Stimulated activated CD4-positive, alpha-beta T cell treated with anti-CD3 and anti-CD28 coated beads, Interleukin-1b, Interleukin-23, amount 100 ng/mL, for 48 hours (primary cell): ENCODE measurements at regions not wholly inside any gene's neighbourhood (a gene's known extent, or its start where the extent isn't known, plus 50 kb on each side); places are given as distances from the start of the nearest gene placed in this dataset.

Experiments used
- DNase-seq: peaks from one replicate; pipeline ENCODE4 v3.0.0-alpha.2; 2020

- no peak for DNase-seq
Measured at GRCh38 chr4:82071951-82072350, 301.8 kb downstream of the HNRNPD start.

DNA sequence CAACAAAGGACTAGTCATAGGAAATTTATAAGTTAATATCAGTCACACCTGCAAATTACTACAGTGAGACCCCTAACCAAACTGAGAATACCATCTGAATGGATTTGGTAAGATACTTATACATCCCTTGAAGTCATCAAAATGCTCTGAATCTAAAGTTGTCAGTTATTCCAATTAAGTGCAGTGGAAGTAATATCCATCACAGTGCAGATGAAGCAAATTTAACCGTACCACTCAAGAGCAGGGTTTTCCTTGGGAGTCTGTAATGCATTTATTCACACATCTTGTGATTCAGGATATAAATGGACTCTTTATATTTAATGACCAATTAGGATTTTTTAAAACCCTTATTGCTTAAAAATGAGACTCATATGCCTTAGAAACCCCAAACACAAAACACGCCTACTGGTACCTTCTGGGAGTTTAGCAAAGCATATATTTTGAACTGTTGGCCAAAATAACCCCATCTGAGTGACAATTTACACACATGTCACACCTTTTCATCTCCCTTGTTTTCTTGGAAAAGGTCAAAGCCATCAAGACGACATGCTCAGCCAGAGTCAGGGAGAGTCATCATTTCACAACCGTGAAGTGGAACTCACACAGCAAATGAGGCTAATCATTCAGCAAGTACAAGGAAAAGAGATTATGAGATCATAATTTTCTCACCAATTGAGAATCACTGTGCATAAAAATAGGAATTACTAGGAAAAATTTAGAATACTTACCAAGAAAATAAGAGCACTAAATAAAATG is 303.7 kb downstream of the HNRNPD start:
- DNase-seq, result no peak

- no peak for DNase-seq
Measured at GRCh38 chr4:82063017-82063416, 310.8 kb downstream of the HNRNPD start.

DNA sequence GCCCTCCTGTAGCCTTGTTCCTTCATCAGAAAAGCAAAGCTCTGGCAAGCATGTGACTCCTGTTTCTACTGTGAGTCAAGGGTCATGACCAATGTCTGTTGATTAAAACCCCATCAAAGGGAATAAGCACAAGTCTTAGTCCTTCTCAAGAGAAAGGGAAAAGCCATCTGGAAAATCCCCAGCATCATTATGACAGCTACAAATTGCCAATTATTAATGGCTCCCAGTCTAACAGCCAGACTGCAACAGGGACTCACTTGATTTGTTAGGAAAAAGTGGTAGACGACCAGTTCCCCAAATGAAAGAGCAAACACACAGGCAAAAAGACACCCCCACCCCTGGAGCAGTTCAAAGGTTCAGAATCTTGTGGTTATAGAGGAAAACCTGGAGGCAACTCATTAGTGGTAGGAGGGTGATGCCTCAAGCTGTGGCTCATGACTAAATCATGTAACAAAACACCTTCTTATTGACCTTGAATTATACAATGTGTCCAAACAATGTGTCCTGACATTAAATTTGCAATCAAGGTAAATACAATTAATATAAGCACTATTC is 315.7 kb downstream of the HNRNPD start:
- no peak for DNase-seq

DNA sequence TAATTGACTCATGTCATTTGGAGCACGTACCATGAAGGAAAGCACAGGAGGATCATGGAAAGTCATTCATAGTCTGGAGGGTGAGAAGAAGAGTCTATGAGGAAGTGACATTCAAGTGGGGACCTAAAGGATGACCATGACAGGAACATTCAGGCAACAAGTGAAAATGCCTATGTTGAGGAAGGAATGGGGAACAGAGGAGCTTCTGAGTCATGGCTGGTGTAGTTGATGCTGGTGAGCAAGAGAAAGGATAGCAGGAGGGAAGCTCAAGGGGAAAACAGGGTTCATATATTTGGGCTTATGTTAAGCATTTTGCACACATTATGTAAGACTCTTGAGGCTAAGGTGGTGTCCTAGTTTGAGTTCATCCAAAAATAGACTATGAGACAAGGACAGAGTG is 318.6 kb downstream of the HNRNPD start:
- no peak for DNase-seq

DNA sequence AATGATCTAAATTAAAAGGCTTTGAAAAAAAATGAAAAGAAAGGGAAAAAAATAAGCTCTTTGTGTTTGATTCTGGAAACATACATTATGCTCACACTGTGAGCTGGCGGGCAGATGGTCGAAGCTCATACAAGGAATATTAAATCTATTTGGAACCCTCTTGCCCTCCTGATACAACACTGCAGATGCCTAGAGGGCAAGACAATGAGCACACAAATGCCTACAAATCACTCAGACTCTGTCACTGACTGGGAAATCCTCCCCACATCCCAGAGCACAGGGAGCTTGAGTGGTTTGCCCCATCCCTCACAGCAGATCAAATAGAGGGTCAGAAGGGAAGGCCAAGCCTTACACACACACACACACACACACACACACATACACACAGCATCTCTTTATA is 320.4 kb downstream of the HNRNPD start:
- no peak for DNase-seq

GRCh38 chr4:82050796-82051195 is 323.0 kb downstream of the HNRNPD start:
- DNase-seq, result no peak

DNA sequence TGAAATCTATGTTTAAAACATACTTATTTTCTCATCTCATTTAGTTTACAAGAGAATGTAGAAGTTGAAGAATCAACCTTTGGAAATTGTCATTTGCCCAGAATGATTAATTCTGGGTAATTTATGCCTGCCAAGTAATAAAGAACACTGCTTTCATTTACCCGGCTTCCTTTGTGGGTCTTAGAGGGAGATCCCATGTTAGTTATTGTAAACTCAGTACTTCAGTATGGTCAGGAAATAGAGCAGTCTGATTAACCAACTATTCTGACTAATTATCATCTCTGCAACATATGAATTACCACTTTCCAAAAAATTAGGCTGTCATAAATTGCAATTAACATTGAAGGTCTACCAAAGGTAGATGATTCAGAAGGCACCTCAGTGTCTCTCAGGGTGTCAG is 324.5 kb downstream of the HNRNPD start:
- DNase-seq, result no peak

DNA sequence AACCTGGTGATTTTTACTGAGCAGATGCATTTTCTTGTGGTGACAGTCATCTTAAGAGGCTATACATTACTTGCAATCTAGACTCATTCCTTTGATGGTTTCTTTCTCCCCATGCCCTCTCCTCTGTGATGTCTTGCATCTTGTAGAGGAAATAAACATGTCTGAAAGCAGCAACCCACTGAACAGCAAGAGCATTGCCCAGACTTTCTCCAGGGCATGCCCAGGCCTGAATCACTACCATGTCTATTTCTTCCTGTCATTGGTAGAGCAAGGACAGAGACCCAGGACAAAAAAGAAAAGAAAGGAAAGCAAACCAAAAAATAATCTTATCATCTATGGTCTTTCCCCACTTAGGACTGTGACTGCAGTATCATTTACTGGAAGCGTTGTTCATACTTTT is 326.1 kb downstream of the HNRNPD start:
- DNase-seq, result no peak

GRCh38 chr4:82046796-82047195 is 327.0 kb downstream of the HNRNPD start:
- no peak for DNase-seq

GRCh38 chr4:82045267-82045666 is 328.5 kb downstream of the HNRNPD start:
- DNase-seq, result no peak

GRCh38 chr4:82044141-82044993 is 329.4 kb downstream of the HNRNPD start:
- DNase-seq, result no peak

DNA sequence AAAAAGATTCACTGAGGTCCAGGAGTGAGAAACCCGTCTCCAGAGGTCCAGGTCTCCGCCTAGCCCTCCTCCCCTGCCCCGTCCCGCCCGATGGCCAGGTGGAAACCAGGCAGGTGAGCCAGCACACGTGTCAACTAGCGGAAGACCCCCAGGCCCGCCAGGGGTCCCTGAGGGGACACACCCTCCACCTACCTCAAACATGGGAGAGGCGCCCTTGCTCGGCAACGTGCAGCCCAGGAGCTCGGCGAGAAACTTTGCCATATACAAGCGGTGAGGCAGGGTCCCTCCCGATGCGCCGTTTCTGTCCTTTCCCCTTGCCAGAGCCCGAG is 330.0 kb downstream of the HNRNPD start:
- no peak for DNase-seq

DNA sequence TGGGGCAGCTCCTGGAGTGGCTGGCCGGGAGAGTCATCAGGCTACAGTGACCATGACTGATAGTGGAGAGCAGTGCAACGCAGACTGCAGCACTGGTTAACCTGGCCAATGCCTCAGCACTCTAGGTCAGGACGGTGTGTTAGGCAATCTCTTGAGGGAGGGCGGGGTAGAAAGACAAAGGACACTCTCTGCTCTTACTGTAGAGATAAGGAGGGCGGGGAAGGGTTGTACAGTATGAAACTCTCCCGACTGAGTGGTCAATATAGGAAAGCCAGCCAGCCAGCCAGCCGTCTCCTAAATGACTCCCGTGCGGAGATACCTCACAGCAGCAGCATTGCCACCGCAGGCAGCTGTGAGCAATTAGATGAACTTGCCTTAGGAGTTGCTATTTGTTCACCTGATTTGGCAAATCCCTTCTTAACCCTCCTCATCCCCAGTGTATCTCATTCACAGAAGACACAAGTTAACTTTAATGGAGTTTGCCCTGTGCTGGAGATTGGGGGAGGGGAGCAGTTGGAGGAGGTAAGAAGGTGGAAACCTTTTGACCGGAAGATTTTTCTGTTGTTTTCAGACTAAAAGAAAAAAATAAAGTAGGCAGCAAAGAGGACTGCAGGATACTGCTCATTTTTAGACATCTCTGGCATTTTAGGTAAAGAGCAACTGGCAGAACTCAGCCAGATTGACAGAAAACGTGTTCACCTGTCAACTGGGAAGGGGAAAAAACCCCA is 330.5 kb downstream of the HNRNPD start:
- DNase-seq, result no peak

GRCh38 chr4:82042042-82042441 is 331.7 kb downstream of the HNRNPD start:
- DNase-seq, result no peak

DNA sequence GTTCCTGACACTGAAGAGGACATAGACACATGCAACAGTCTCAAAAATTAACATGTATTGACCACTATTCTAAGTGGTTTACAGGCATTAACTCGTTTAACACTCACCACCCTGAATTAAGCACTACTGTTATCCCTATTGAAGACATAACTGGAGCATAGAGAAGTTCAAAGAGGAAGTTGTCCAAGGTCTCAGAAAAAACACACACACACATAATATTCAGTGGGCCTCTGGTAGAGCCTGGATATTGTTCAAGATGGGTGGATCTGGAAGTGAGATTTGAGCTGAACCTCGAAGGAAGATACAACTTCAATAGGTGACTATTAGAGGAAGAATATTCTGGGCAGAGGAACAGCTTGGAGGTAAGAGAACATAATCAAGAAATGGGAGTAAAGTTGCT is 334.9 kb downstream of the HNRNPD start:
- no peak for DNase-seq

GRCh38 chr4:82036181-82036580 is 337.6 kb downstream of the HNRNPD start:
- DNase-seq, result no peak

DNA sequence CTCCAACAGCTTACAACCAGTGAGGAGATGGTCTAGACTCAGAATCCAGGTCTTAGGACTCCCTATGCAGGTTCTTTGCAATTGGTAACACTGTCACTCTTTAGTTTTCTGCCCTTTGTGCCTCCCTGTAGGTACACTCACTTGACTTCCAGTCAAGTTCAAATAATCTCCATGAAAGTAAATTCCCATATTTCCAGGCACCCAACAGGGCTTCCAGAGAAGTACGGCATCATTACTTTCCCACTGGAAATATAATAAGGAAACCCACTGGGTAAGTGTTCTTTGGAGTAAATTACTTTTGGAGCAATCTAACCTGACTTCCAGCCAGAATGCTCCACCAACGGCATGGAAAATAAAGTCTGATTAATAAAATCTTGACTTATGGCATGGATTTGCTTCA is 338.9 kb downstream of the HNRNPD start:
- no peak for DNase-seq

DNA sequence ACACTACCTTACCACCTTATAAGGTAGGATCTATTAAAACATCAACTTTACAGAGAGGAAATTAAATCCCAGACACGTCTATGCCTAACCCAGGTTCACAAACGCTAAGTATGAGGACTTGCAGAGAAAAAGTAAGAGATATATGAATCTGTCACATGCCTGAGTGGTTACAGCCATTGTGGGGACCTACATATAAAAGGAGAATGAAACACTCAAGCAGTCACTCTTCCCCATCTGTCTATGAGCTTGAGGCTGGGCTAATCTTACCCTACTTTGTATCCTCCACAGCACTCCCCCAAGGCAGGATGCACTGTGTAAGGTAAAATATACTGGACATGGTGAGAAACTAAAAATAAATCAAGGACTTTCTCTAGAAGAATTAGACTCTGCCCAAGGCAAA is 339.9 kb downstream of the HNRNPD start:
- DNase-seq, result no peak

GRCh38 chr4:82031376-82031927 is 342.3 kb downstream of the HNRNPD start:
- no peak for DNase-seq

DNA sequence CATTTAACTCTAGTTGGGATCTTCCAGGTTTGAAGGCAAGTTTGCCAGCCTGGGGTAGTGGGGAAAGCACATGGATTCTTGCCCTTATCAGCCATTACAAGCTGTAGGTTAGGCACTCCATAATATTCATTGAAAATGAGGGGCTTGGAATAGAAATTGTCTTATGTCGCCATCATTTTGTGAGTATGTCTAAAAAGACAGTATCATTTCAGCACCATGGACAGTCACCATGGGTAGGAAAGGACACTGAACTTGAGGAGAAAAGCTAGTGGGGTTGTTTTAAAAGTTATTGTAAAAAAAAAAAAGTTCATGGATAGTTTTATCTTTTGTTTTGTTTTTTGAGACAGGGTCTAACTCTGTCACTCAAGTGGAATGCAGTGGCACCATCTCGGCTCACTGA is 356.1 kb downstream of the HNRNPD start:
- no peak for DNase-seq

- no peak for DNase-seq
Measured at GRCh38 chr4:82005158-82005557, 368.6 kb downstream of the HNRNPD start.

DNA sequence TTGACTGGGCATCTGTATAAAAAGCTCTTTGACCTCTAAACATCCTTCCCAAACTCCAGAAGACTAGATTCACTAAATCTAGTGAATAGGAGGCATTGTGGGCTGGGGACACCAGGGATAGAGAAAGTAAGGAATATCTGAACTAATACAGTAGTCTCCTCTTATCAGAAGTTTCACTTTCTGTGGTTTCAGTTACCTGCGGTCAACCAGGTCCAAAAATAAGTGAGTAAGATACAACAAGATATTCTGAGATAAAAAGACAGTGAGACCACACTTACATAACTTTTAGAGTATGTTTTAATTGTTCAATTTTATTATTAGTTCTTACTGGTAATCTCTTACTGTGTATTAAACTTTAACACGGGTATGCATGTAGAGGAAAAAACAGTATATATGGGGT is 376.5 kb downstream of the HNRNPD start:
- DNase-seq, result no peak
